Neural progenitor cell (in vitro differentiated cells): ENCODE measurements at regions not wholly inside any gene's neighbourhood (a gene's known extent, or its start where the extent isn't known, plus 50 kb on each side); places are given as distances from the start of the nearest gene placed in this dataset.

Experiments
- EZH2 ChIP-seq: fragments of 200-600 bp; sonication (generic); IDR thresholded peaks from 2 replicates; pipeline ENCODE4 v1.6.1; 2017; ENCODE audit warnings: antibody characterized with exemption, mild to moderate bottlenecking, moderate library complexity
- TF ChIP-seq, protein P1 (sequence below): fragments of 200-600 bp; sonication (generic); IDR thresholded peaks from 2 replicates; pipeline ENCODE4 v1.5.1; 2017; ENCODE audit warnings: antibody characterized with exemption, mild to moderate bottlenecking

DNA sequence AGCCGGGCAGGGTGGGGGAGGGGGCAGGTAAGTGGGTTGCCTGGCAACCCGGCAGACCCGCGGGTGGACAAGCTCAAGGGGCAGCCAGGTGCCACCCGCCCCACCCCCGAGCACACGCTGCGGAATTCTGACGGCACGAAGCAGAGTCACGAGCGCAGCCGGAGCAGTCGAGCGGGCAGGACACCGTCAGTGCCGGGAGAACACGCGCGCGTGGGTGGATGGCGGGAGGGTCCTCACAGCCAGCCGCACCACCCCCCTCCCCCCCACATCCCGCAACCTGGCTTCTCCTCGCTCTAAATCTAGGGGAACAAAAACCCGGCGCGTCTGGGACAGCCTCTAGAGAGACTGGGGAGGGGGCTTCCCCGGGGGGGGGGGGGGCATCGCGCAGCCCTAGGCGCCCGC is 133.1 kb upstream of the HSD17B12 start:
- TF ChIP-seq, protein P1, sequence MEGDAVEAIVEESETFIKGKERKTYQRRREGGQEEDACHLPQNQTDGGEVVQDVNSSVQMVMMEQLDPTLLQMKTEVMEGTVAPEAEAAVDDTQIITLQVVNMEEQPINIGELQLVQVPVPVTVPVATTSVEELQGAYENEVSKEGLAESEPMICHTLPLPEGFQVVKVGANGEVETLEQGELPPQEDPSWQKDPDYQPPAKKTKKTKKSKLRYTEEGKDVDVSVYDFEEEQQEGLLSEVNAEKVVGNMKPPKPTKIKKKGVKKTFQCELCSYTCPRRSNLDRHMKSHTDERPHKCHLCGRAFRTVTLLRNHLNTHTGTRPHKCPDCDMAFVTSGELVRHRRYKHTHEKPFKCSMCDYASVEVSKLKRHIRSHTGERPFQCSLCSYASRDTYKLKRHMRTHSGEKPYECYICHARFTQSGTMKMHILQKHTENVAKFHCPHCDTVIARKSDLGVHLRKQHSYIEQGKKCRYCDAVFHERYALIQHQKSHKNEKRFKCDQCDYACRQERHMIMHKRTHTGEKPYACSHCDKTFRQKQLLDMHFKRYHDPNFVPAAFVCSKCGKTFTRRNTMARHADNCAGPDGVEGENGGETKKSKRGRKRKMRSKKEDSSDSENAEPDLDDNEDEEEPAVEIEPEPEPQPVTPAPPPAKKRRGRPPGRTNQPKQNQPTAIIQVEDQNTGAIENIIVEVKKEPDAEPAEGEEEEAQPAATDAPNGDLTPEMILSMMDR, result no peak
- no peak for TF ChIP-seq EZH2
